GM18951 (cell line): ENCODE measurements at regions not wholly inside any gene's neighbourhood (a gene's known extent, or its start where the extent isn't known, plus 50 kb on each side); places are given as distances from the start of the nearest gene placed in this dataset.

Source experiments
- POLR2A ChIP-seq: IDR thresholded peaks from 4 replicates; pipeline ENCODE4 v1.6.1; 2011; ENCODE audit warnings: mild to moderate bottlenecking; ENCODE audit not compliant: insufficient read length, insufficient read depth; ENCODE audit errors: extremely low read depth
- in situ Hi-C: fragments of 300-500 bp; cut with MboI; formaldehyde crosslinking; loops from one replicate; pipeline ENCODE4 v1.12.0; 2022; ENCODE audit warnings: low sequenced_read_pairs, mixed read lengths, inconsistent platforms; ENCODE audit not compliant: unreplicated experiment

DNA sequence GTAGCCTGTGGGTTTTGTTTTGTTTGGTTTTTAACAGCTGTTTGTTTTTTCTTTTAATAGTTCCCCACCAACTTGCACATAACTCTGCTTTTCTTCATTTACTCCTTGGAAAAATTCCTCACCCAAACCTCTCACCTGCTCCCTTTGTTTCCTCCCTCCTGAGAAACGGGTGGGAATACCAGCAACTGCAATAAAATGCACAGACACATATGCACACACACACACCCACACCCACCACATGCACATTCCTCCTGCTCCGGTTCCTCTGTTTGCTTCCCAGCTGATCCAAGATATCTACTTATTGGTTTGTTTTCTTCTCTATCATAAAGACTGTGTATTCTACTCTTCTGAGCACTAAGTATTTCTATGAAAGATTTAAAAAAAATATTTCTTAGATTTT lies 161.1 kb upstream of the EPHA7 start:
- in situ Hi-C loops = no loop called here
- no peak for TF ChIP-seq POLR2A

DNA sequence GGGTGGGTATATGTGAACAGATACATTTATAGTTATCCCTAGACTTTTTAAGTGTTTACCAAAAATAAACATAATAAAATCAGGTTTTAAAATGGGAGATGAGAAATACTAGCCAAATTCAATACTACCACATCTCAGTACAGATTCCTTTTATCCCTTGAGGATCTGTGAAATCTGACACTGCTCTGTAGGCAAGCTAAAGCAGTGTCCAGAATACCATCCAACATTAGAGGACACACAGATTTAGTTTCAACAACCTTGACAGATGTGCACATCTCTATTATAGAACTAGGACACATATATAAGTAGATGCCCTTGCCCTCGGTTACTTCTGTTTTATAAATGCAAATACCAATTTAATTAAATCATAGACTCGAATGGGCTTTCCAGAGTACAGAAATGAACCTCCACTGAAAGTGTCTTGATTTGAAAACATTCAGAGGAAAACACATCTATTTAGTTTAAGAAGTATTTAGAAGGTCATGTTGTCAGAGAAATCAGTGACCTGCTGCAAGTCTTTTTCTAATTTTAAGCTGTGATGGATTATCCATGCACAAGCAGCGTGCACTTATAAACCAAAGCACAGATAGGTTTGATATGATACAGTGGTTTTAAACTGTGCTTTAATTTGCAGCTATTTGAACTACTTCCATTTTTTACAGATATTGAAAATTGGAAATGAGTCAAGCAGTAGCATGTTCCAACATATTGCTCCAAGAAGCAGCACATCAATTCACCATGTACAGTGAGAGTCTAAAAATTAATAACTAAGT lies 156.3 kb upstream of the EPHA7 start:
- in situ Hi-C loops = no loop called here
- TF ChIP-seq POLR2A = no peak

GRCh38 chr6:93574299-93574698 lies 154.9 kb upstream of the EPHA7 start:
- in situ Hi-C loops = no loop called here
- TF ChIP-seq POLR2A = no peak

- no peak for TF ChIP-seq POLR2A
- in situ Hi-C loops = no loop called here
Measured at GRCh38 chr6:93571346-93571745, 152.0 kb upstream of the EPHA7 start.

- no peak for TF ChIP-seq POLR2A
- in situ Hi-C loops = no loop called here
Measured at GRCh38 chr6:93568169-93568568, 148.8 kb upstream of the EPHA7 start.

DNA sequence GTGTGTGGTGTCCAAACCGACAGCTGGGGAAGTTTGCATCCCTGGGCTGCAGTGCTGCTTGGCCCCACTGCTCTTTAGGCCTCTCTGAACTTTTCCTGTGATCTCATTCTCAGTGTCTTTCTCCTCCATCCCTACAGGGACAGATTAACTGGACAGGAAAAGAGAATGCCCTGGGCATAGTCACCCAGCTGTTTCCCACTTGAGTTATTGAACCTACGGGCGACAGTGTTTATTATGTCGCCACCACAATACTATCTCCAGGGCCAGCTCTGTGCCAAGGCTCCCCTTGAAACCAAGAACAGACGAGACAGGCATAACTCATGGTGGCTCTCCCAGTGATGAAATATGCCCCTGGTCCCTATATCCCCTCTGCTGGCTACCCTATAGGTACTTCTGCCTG lies 147.8 kb upstream of the EPHA7 start:
- in situ Hi-C loops = no loop called here
- TF ChIP-seq POLR2A = no peak

DNA sequence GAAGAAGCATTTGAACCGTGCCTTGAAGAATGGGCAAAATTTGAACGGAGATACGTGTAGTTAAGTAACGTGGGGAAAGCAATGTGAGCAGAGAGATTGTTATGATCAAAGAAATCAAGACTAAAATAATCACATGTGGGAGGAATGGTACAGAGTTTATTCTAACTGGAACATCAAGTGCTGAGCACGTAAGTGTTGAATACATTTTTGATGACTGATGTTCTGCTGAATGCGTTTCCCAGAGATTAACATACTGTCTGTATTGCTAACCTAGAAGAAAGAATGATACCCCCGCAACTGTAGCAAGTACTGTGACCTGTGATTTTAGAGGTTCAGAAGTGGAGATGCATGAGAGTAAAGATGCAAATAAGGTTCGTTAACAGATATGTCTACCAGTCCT lies 146.9 kb upstream of the EPHA7 start:
- TF ChIP-seq POLR2A = no peak
- in situ Hi-C loops = no loop called here

GRCh38 chr6:93562582-93562981 lies 143.2 kb upstream of the EPHA7 start:
- no peak for TF ChIP-seq POLR2A
- in situ Hi-C loops = no loop called here

GRCh38 chr6:93555292-93555691 lies 135.9 kb upstream of the EPHA7 start:
- in situ Hi-C loops = no loop called here
- no peak for TF ChIP-seq POLR2A

DNA sequence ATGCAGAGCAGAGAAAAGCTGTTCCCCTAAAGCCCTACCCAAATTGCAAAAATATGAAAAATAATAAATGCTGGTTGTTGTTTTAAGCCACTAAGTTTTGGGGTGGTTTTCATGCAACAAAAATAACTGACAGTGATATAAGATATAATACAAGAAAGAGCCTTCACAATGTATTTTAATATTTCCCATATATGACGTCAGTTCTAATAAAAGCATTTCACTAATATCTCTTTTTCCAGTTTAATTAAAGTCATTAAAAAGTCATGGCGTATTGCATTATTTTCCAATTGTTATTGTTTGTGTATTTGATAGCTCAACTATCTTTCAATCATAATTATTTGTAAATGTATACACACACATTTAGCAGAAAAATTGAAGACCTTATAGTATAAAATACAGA lies 134.7 kb upstream of the EPHA7 start:
- no peak for TF ChIP-seq POLR2A
- in situ Hi-C loops = no loop called here

GRCh38 chr6:93550551-93551276 lies 131.4 kb upstream of the EPHA7 start:
- in situ Hi-C loops = no loop called here
- TF ChIP-seq POLR2A = no peak

DNA sequence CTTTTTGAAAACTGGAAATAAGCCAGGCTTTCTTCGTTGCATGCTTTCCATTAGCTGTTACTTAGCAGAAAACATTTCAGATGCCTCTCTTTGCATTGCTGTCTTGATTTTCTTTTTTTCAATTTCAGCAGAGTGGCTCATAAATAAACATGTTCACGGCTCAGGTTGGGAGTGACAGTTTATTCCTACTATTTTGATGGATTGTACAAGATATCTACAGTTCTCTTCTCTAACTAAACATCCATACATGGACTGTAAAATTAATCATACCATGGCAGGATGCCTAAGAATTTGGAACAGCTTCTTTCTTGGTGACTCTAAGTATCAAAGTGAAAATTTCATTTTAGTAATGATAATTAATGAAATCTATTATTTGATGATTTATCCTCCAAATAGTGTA lies 130.5 kb upstream of the EPHA7 start:
- no peak for TF ChIP-seq POLR2A
- in situ Hi-C loops = no loop called here

DNA sequence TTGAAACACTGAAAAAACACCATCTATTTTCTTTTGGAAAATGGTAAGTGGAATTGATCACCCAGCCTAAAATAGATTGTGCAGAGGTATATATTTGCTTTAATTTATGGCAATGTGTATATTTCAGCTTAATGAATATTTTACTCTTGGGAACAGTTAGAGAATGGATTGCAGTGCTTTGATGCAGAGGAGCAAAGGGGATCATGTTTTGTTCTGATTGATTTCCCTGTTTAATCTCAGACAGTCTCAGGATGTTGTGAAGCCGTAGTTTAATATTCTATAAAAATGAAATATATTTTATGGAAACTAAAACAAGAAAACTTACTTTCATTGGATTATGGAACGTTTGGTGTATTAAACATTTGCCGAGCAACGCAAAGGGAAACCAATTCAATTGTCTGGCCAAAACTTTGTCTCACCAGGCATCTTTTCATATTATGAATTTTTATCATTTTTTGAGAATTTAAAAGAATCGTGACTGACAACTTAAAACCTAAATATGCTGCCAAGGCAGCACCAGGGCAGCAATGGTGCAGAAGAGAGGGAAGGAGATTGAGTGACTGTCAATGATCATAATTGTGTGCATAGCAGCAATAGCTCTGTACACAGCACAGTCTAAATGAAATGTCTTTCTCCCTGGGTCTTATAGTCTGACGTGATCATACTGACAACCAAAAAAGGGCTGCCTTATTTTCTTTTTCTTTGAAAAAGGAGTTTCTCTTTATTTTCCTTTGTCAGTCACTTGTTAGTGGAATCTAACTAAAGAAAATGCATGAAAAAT lies 105.5 kb upstream of the EPHA7 start:
- in situ Hi-C loops = no loop called here
- TF ChIP-seq POLR2A = no peak
